Smooth muscle cell (in vitro differentiated cells): ENCODE measurements at regions not wholly inside any gene's neighbourhood (a gene's known extent, or its start where the extent isn't known, plus 50 kb on each side); places are given as distances from the start of the nearest gene placed in this dataset.

ENCODE experiments used
- DNase-seq: peaks from one replicate; lab custom pipeline; 2025; ENCODE audit not compliant: unreplicated experiment; lab: John Stamatoyannopoulos, UW
- H2AFZ ChIP-seq: fragments of 200-600 bp; sonication (generic); 2 replicates; pipeline ENCODE4 v1.6.0; 2016; ENCODE audit warnings: antibody characterized with exemption, low read depth, mild to moderate bottlenecking
- H3F3A ChIP-seq: fragments of 200-600 bp; sonication (generic); 2 replicates; pipeline ENCODE4 v1.6.0; 2017; ENCODE audit warnings: antibody characterized with exemption, low read depth
- H3K27ac ChIP-seq: fragments of 200-600 bp; sonication (generic); 2 replicates; pipeline ENCODE4 v1.5.1; 2016; ENCODE audit warnings: low read depth, mild to moderate bottlenecking
- H3K27me3 ChIP-seq: fragments of 200-600 bp; sonication (generic); 2 replicates; pipeline ENCODE4 v1.6.1; 2016; ENCODE audit warnings: low read depth, mild to moderate bottlenecking
- H3K36me3 ChIP-seq: fragments of 200-600 bp; sonication (generic); 2 replicates; pipeline ENCODE4 v1.5.1; 2016; ENCODE audit warnings: low read depth
- H3K4me1 ChIP-seq: fragments of 200-600 bp; sonication (generic); 2 replicates; pipeline ENCODE4 v1.5.1; 2016; ENCODE audit warnings: low read depth
- H3K4me2 ChIP-seq: fragments of 200-600 bp; sonication (generic); 2 replicates; pipeline ENCODE4 v1.6.0; 2016; ENCODE audit warnings: mild to moderate bottlenecking
- H3K4me3 ChIP-seq: fragments of 200-600 bp; sonication (generic); 2 replicates; pipeline ENCODE4 v1.5.1; 2016; ENCODE audit warnings: mild to moderate bottlenecking
- H3K79me2 ChIP-seq: fragments of 200-600 bp; sonication (generic); 2 replicates; pipeline ENCODE4 v1.6.0; 2016; ENCODE audit warnings: low read depth, mild to moderate bottlenecking
- H3K9ac ChIP-seq: fragments of 200-600 bp; sonication (generic); 2 replicates; pipeline ENCODE4 v1.6.0; 2016; ENCODE audit warnings: low read depth
- H3K9me3 ChIP-seq: fragments of 200-600 bp; sonication (generic); replicated peaks from 2 replicates; pipeline ENCODE4 v1.5.1; 2016; ENCODE audit warnings: low read depth
- H4K20me1 ChIP-seq: fragments of 200-600 bp; sonication (generic); 2 replicates; pipeline ENCODE4 v1.6.0; 2016; ENCODE audit warnings: low read depth
- CTCF ChIP-seq: fragments of 200-600 bp; sonication (generic); IDR thresholded peaks from 2 replicates; pipeline ENCODE4 v1.5.1; 2017; ENCODE audit warnings: borderline replicate concordance, mild to moderate bottlenecking, antibody characterized with exemption; ENCODE audit not compliant: insufficient read depth, poor library complexity, severe bottlenecking
- WGBS: methylation state at CpG from one replicate; pipeline ENCODE4 v1.1.7; 2016; ENCODE audit warnings: low lambda C conversion rate; 5-methylcytosine and 5-hydroxymethylcytosine counted together

GRCh38 chr1:81340239-81340638 is 460.5 kb upstream of the ADGRL2 start:
- WGBS = 60% methylated on average over 2 of the region's 2 CpGs
- no peak for TF ChIP-seq CTCF
- no peak overlapping the region for H3K27ac ChIP-seq

GRCh38 chr1:81337226-81337625 is 463.5 kb upstream of the ADGRL2 start:
- H3K27ac ChIP-seq = no peak overlapping the region
- H3K4me3 ChIP-seq = no peak overlapping the region
- H4K20me1 ChIP-seq = no peaks in the 10 kb centered on the region
- H3K36me3 ChIP-seq = no peaks in the 10 kb centered on the region
- no peak overlapping the region for H2AFZ ChIP-seq
- H3K4me1 ChIP-seq = no peaks in the 10 kb centered on the region
- H3K9me3 ChIP-seq = no peaks in the 10 kb centered on the region
- H3K27me3 ChIP-seq = no peaks in the 10 kb centered on the region
- WGBS = 99% methylated on average over 10 of the region's 10 CpGs
- H3F3A ChIP-seq = no peaks in the 10 kb centered on the region
- no peak for DNase-seq
- H3K79me2 ChIP-seq = no peaks in the 10 kb centered on the region
- no peak for TF ChIP-seq CTCF
- H3K4me2 ChIP-seq = no peak overlapping the region
- no peak overlapping the region for H3K9ac ChIP-seq

More at GRCh38 chr1:81340239-81340638, 460.5 kb upstream of the ADGRL2 start:
- no peaks in the 10 kb centered on the region for H3K4me1 ChIP-seq
- H3F3A ChIP-seq = no peaks in the 10 kb centered on the region
- H2AFZ ChIP-seq = no peak overlapping the region
- H3K9me3 ChIP-seq = no peaks in the 10 kb centered on the region
- no peak overlapping the region for H3K9ac ChIP-seq
- H3K4me3 ChIP-seq = no peak overlapping the region
- no peaks in the 10 kb centered on the region for H4K20me1 ChIP-seq
- no peaks in the 10 kb centered on the region for H3K36me3 ChIP-seq
- H3K27me3 ChIP-seq = no peaks in the 10 kb centered on the region
- H3K79me2 ChIP-seq = no peaks in the 10 kb centered on the region
- no peak for DNase-seq
- no peak overlapping the region for H3K4me2 ChIP-seq

- Histone ChIP-seq H3K79me2 (no peaks in the 10 kb centered on the region), H3K9ac (no peak overlapping the region), H3K27me3 (no peaks in the 10 kb centered on the region), H3K4me2 (no peak overlapping the region), H3K36me3 (no peaks in the 10 kb centered on the region), H3K27ac (no peak overlapping the region), H3K4me3 (no peak overlapping the region), H3K9me3 (no peaks in the 10 kb centered on the region), H3K4me1 (no peaks in the 10 kb centered on the region), H2AFZ (no peak overlapping the region), H3F3A (no peaks in the 10 kb centered on the region), H4K20me1 (no peaks in the 10 kb centered on the region)
- no peak for DNase-seq
- WGBS = 22% methylated on average over 2 of the region's 2 CpGs
- no peak for TF ChIP-seq CTCF
Measured at GRCh38 chr1:81335876-81336275, 464.9 kb upstream of the ADGRL2 start.

GRCh38 chr1:81330521-81330920 is 470.2 kb upstream of the ADGRL2 start:
- Histone ChIP-seq H3K36me3 (no peaks in the 10 kb centered on the region), H3F3A (no peaks in the 10 kb centered on the region), H3K79me2 (no peaks in the 10 kb centered on the region), H3K4me1 (peaks cover 18% of the 10 kb centered on the region), H3K9ac (no peak overlapping the region), H3K27ac (no peak overlapping the region), H3K9me3 (no peaks in the 10 kb centered on the region), H2AFZ (no peak overlapping the region), H3K4me2 (no peak overlapping the region), H4K20me1 (no peaks in the 10 kb centered on the region), H3K4me3 (no peak overlapping the region), H3K27me3 (peaks cover 3% of the 10 kb centered on the region)
- WGBS = 68% methylated on average over 2 of the region's 2 CpGs
- TF ChIP-seq CTCF = no peak
- no peak for DNase-seq
